ENCODE measurements at regions not wholly inside any gene's neighbourhood (a gene's known extent, or its start where the extent isn't known, plus 50 kb on each side); places are given as distances from the start of the nearest gene placed in this dataset.

GRCh38 chr13:63190742-63191141 lies 1775.1 kb upstream of the PCDH20 start (continued):
- TF ChIP-seq ZNF263 (CRISPR knock-in tag; IDR thresholded peaks at IDR 0.05; ENCODE audit: low read depth) (no peak), RELA (CRISPR knock-in tag; IDR thresholded peaks at IDR 0.05; ENCODE audit: borderline replicate concordance) (no peak), PRRX2 (CRISPR knock-in tag; IDR thresholded peaks at IDR 0.05) (no peak)

- H3K36me3 Mint-ChIP-seq = no peaks in the 10 kb centered on the region
- no peak for TF ChIP-seq GABPB1 (CRISPR knock-in tag; IDR thresholded peaks at IDR 0.05)
- no peak for TF ChIP-seq E2F1 (CRISPR knock-in tag; IDR thresholded peaks at IDR 0.05)
- no peak for TF ChIP-seq SMAD3 (CRISPR knock-in tag; IDR thresholded peaks at IDR 0.05; ENCODE audit: borderline replicate concordance)
- TF ChIP-seq ZNF121 (CRISPR knock-in tag; IDR thresholded peaks at IDR 0.05) = no peak
- ATAC-seq (no peak), DNase-seq (ENCODE audit: low spot score) (no peak)
- no peak overlapping the region for H3K27ac Mint-ChIP-seq
- H3K4me1 Mint-ChIP-seq = peaks cover 18% of the 10 kb centered on the region
- ChIA-PET POLR2A (no interaction called here), CTCF (no interaction called here)
- no peaks in the 10 kb centered on the region for H3K27me3 Mint-ChIP-seq (ENCODE audit: low read depth)
- no peak overlapping the region for H3K4me3 Mint-ChIP-seq
- H3K9me3 Mint-ChIP-seq = no peaks in the 10 kb centered on the region
Measured at GRCh38 chr13:63190219-63190618, 1774.6 kb upstream of the PCDH20 start.

- DNase-seq (ENCODE audit: low spot score) (no peak), ATAC-seq (no peak)
- Mint-ChIP-seq H3K27me3 (ENCODE audit: low read depth) (no peaks in the 10 kb centered on the region), H3K27ac (no peak overlapping the region), H3K9me3 (no peaks in the 10 kb centered on the region), H3K36me3 (no peaks in the 10 kb centered on the region), H3K4me1 (peaks cover 20% of the 10 kb centered on the region), H3K4me3 (no peak overlapping the region)
- TF ChIP-seq ZNF671 (CRISPR knock-in tag; IDR thresholded peaks at IDR 0.05) (no peak), ZNF121 (CRISPR knock-in tag; IDR thresholded peaks at IDR 0.05) (no peak), ZSCAN18 (CRISPR knock-in tag; IDR thresholded peaks at IDR 0.05) (no peak), CTCF (IDR thresholded peaks at IDR 0.05) (no peak), ZNF425 (CRISPR knock-in tag; conservative IDR thresholded peaks at IDR 0.05) (no peak), CBFB (CRISPR knock-in tag; IDR thresholded peaks at IDR 0.05; ENCODE audit: low read depth) (no peak), SMAD3 (CRISPR knock-in tag; IDR thresholded peaks at IDR 0.05; ENCODE audit: borderline replicate concordance) (no peak), FOXJ3 (CRISPR knock-in tag; IDR thresholded peaks at IDR 0.05; ENCODE audit: borderline replicate concordance) (no peak), ZBTB21 (CRISPR knock-in tag; IDR thresholded peaks at IDR 0.05; ENCODE audit: borderline replicate concordance) (no peak), ATF6 (CRISPR knock-in tag; IDR thresholded peaks at IDR 0.05) (no peak), IRF2 (CRISPR knock-in tag; IDR thresholded peaks at IDR 0.05; ENCODE audit: borderline replicate concordance, low read depth) (no peak), FOXP1 (CRISPR knock-in tag; IDR thresholded peaks at IDR 0.05; ENCODE audit: borderline replicate concordance) (no peak), PRRX2 (CRISPR knock-in tag; IDR thresholded peaks at IDR 0.05) (no peak), JAZF1 (CRISPR knock-in tag; IDR thresholded peaks at IDR 0.05) (no peak), ZBTB43 (CRISPR knock-in tag; IDR thresholded peaks at IDR 0.05) (no peak), NR3C1 (CRISPR knock-in tag; conservative IDR thresholded peaks at IDR 0.05; ENCODE audit: low read depth) (no peak), E2F1 (CRISPR knock-in tag; IDR thresholded peaks at IDR 0.05) (no peak), GRHL2 (CRISPR knock-in tag; IDR thresholded peaks at IDR 0.05; ENCODE audit: insufficient replicate concordance, severe bottlenecking) (no peak), KAT7 (CRISPR knock-in tag; IDR thresholded peaks at IDR 0.05; ENCODE audit: borderline replicate concordance) (no peak), CREB1 (CRISPR knock-in tag; IDR thresholded peaks at IDR 0.05) (no peak)
- POLR2A ChIA-PET = no interaction called here
- CTCF ChIA-PET = no interaction called here
Measured at GRCh38 chr13:63189712-63190111, 1774.1 kb upstream of the PCDH20 start.
